ENCODE measurements at regions not wholly inside any gene's neighbourhood (a gene's known extent, or its start where the extent isn't known, plus 50 kb on each side); places are given as distances from the start of the nearest gene placed in this dataset.

- H3K4me3 Mint-ChIP-seq = no peak overlapping the region
- H3K9me3 Mint-ChIP-seq = no peaks in the 10 kb centered on the region
Measured at GRCh38 chr20:20887593-20888265, 175.3 kb upstream of the RALGAPA2 start.

GRCh38 chr20:20881808-20882207 is 169.4 kb upstream of the RALGAPA2 start:
- intact Hi-C loops (cut with micrococcal nuclease) = no loop called here
- H3K27ac Mint-ChIP-seq = no peak overlapping the region
- peaks cover 4% of the 10 kb centered on the region for H3K27me3 Mint-ChIP-seq (ENCODE audit: insufficient read depth)
- no peaks in the 10 kb centered on the region for H3K4me1 Mint-ChIP-seq (ENCODE audit: low read depth)
- H3K4me3 Mint-ChIP-seq = no peak overlapping the region
- no peak for DNase-seq (ENCODE audit: low spot score)
- H3K36me3 Mint-ChIP-seq (ENCODE audit: low read depth) = no peaks in the 10 kb centered on the region
- no peaks in the 10 kb centered on the region for H3K9me3 Mint-ChIP-seq

More at GRCh38 chr20:20887593-20888265, 175.3 kb upstream of the RALGAPA2 start:
- no peaks in the 10 kb centered on the region for H3K36me3 Mint-ChIP-seq (ENCODE audit: low read depth)
- H3K27ac Mint-ChIP-seq = no peak overlapping the region
- no peaks in the 10 kb centered on the region for H3K4me1 Mint-ChIP-seq (ENCODE audit: low read depth)
- intact Hi-C loops (cut with micrococcal nuclease) = no loop called here
- peaks cover 6% of the 10 kb centered on the region for H3K27me3 Mint-ChIP-seq (ENCODE audit: insufficient read depth)
- no peak for DNase-seq (ENCODE audit: low spot score)

- Mint-ChIP-seq H3K36me3 (ENCODE audit: low read depth) (no peaks in the 10 kb centered on the region), H3K4me3 (no peak overlapping the region), H3K4me1 (ENCODE audit: low read depth) (no peaks in the 10 kb centered on the region), H3K27ac (no peak overlapping the region), H3K27me3 (ENCODE audit: insufficient read depth) (peaks cover 7% of the 10 kb centered on the region), H3K9me3 (no peaks in the 10 kb centered on the region)
- no peak for DNase-seq (ENCODE audit: low spot score)
- intact Hi-C loops (cut with micrococcal nuclease) = no loop called here
Measured at GRCh38 chr20:20877079-20877478, 164.6 kb upstream of the RALGAPA2 start.

DNA sequence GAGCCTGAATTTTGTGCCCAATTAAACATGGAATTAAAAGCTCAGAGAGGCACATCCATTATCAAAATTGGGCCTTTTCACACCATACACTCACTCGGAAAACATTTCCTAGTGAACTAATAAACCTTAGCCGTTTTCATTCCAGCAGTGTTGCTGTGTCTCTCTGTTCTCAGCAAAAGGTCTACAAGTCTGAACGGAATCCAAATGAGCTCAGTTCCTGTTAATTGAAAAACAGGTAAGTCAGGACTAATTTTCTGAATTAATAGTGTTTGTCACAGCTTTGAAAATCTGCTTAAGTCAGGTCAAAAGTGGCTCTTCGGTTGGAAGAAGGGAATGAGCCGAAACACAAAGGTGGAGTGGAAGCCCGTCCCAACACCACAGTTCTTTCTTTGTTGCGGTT is 163.3 kb upstream of the RALGAPA2 start:
- intact Hi-C loops (cut with micrococcal nuclease) = no loop called here
- H3K9me3 Mint-ChIP-seq = no peaks in the 10 kb centered on the region

DNA sequence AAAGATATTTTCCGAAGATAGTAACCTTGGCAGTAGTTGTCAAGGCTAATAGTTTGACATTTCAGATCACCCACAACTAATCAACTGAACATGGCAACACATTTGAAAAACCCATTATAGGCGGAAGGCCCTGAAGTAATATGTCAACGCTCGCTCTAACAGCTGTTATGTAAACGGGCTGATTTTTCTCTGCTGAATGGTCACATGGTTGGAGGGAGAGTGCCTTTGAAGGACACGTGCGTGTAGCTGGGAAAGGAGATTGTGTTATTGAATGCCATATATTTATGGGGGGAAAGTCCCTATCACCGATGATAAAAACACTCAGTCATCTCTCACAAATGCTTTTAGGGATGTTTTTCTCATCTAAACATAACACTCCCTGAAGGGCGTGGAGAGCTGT is 160.0 kb upstream of the RALGAPA2 start:
- peaks cover 5% of the 10 kb centered on the region for H3K27me3 Mint-ChIP-seq (ENCODE audit: insufficient read depth)
- intact Hi-C loops (cut with micrococcal nuclease) = no loop called here
- no peak overlapping the region for H3K4me3 Mint-ChIP-seq
- no peak for DNase-seq (ENCODE audit: low spot score)
- H3K27ac Mint-ChIP-seq = no peak overlapping the region
- H3K4me1 Mint-ChIP-seq (ENCODE audit: low read depth) = no peaks in the 10 kb centered on the region
- no peaks in the 10 kb centered on the region for H3K36me3 Mint-ChIP-seq (ENCODE audit: low read depth)
- no peaks in the 10 kb centered on the region for H3K9me3 Mint-ChIP-seq

More for the DNA sequence above, 163.3 kb upstream of the RALGAPA2 start:
- H3K27ac Mint-ChIP-seq = no peak overlapping the region
- no peak overlapping the region for H3K4me3 Mint-ChIP-seq
- H3K36me3 Mint-ChIP-seq (ENCODE audit: low read depth) = no peaks in the 10 kb centered on the region
- peaks cover 5% of the 10 kb centered on the region for H3K27me3 Mint-ChIP-seq (ENCODE audit: insufficient read depth)
- no peaks in the 10 kb centered on the region for H3K4me1 Mint-ChIP-seq (ENCODE audit: low read depth)
- DNase-seq (ENCODE audit: low spot score) = no peak

- Mint-ChIP-seq H3K36me3 (ENCODE audit: low read depth) (no peaks in the 10 kb centered on the region), H3K27me3 (ENCODE audit: insufficient read depth) (peaks cover 3% of the 10 kb centered on the region), H3K9me3 (no peaks in the 10 kb centered on the region), H3K4me3 (no peak overlapping the region), H3K27ac (no peak overlapping the region), H3K4me1 (ENCODE audit: low read depth) (no peaks in the 10 kb centered on the region)
- intact Hi-C loops (cut with micrococcal nuclease) = loop anchor here (10.0 kb wide), 1 partner anchor 526 kb away; the partner anchor contains the start of gene NKX2-4
- DNase-seq (ENCODE audit: low spot score) = no peak
Measured at GRCh38 chr20:20869161-20869775, 156.8 kb upstream of the RALGAPA2 start.

DNA sequence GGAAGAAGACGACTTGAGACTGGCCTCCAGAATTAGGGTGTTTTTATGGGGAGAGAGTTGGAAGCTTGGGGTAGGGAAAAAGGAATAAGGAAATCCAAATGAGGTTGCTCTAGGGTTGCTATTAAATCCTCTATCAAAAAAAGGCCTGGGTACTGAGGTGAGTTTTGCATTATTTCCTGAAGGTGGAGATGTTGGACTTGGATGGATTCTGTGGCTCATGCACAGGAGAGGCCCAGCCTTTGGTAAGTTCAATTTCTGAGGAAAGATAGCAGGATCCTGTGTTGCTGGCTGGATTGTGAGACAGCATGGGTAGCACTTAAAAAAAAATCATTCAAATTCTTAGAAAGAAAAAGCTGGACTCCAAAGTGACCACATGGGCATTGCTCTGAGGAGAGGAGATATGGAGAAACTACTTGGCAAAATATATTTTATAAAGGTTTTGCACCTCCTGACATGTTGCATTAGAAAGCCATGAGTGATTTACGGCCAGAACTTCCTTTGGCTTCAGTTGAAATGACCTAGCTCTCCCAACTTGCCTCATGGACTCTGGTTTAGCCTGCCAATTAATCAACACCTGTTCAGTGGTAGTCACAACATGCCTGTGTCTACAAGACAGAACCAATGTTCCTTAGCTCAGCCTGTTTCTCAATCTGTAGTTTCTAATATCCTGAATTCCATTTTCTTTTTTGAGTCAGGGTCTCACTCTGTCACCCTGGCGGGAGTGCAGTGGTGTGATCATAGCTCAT is 152.1 kb upstream of the RALGAPA2 start:
- Mint-ChIP-seq H3K9me3 (no peaks in the 10 kb centered on the region), H3K4me3 (no peak overlapping the region), H3K27ac (no peak overlapping the region), H3K36me3 (ENCODE audit: low read depth) (no peaks in the 10 kb centered on the region), H3K27me3 (ENCODE audit: insufficient read depth) (peaks cover 3% of the 10 kb centered on the region), H3K4me1 (ENCODE audit: low read depth) (no peaks in the 10 kb centered on the region)
- no peak for DNase-seq (ENCODE audit: low spot score)
- intact Hi-C loops (cut with micrococcal nuclease) = loop anchor here (5.0 to 10.0 kb wide), 2 partner anchors 238 to 530 kb away; partner anchors contain the start of gene NKX2-4

DNA sequence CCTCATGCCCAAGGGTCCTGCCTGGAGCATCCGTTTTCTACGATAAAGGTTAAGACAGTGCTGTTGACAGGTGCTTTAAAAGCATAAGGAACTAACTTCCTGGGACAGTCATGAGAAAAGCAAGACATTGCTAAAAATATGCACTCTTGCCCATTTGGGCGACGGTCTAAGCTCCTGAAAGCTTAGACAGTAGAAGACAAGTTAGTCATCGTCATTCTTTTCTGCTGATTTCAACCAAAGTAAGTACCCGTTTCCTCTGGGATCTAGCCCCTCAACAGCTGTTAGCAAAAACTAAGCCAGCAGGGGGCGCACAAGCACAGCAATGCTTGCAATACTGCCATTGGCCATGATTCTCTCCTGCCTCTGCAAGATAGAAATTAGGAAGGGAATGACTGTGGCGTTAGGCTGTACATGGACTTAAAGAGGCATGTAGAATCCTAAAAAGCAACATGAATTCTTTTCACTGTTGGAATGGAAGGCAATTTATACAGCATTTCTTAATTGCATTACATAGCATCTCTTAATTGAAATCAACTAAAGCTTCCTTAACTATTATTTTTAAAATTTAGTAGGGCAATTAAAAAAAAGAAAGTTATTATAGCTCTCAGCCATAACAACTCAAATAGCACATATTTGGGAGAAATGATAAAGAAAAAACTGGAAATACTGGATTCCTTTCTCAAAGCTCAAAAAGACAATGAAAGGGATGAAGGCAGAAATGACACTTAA is 147.8 kb upstream of the RALGAPA2 start:
- Mint-ChIP-seq H3K4me1 (ENCODE audit: low read depth) (no peaks in the 10 kb centered on the region), H3K27me3 (ENCODE audit: insufficient read depth) (peaks cover 4% of the 10 kb centered on the region), H3K27ac (no peak overlapping the region), H3K4me3 (no peak overlapping the region), H3K36me3 (ENCODE audit: low read depth) (no peaks in the 10 kb centered on the region), H3K9me3 (no peaks in the 10 kb centered on the region)
- intact Hi-C loops (cut with micrococcal nuclease) = loop anchor here (1.0 to 10.0 kb wide), 4 partner anchors 242 to 645 kb away; partner anchors contain the start of gene NKX2-4
- DNase-seq (ENCODE audit: low spot score) = peak; percentile 64

DNA sequence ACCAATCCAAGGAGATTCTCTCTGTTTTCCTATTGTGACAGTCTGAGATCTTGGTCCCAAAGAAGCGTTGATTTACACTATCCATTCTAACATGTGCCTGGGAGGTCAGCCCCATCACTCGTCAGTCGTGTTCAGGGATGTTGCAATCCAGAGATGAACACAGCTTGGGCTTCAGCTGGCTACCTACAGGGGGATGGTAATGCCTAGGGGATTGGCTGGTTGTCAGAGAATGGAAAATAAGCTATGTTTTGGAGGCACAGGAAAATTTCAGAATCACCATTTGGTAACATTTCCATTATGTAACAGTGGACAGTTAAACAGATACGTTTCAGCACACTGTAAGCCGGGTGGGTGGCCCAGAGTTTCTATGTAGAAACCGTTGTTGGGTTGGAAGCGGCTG is 147.1 kb upstream of the RALGAPA2 start:
- Mint-ChIP-seq H3K36me3 (ENCODE audit: low read depth) (no peaks in the 10 kb centered on the region), H3K9me3 (no peaks in the 10 kb centered on the region), H3K27me3 (ENCODE audit: insufficient read depth) (peaks cover 4% of the 10 kb centered on the region), H3K4me1 (ENCODE audit: low read depth) (no peaks in the 10 kb centered on the region), H3K4me3 (no peak overlapping the region), H3K27ac (no peak overlapping the region)
- no peak for DNase-seq (ENCODE audit: low spot score)
- intact Hi-C loops (cut with micrococcal nuclease) = no loop called here

- Mint-ChIP-seq H3K4me3 (no peak overlapping the region), H3K36me3 (ENCODE audit: low read depth) (no peaks in the 10 kb centered on the region), H3K27ac (no peak overlapping the region), H3K27me3 (ENCODE audit: insufficient read depth) (peaks cover 8% of the 10 kb centered on the region), H3K4me1 (ENCODE audit: low read depth) (no peaks in the 10 kb centered on the region), H3K9me3 (no peaks in the 10 kb centered on the region)
- no peak for DNase-seq (ENCODE audit: low spot score)
- intact Hi-C loops (cut with micrococcal nuclease) = no loop called here
Measured at GRCh38 chr20:20856956-20857355, 144.5 kb upstream of the RALGAPA2 start.

GRCh38 chr20:20856306-20856705 is 143.9 kb upstream of the RALGAPA2 start:
- H3K9me3 Mint-ChIP-seq = no peaks in the 10 kb centered on the region
- intact Hi-C loops (cut with micrococcal nuclease) = no loop called here

DNA sequence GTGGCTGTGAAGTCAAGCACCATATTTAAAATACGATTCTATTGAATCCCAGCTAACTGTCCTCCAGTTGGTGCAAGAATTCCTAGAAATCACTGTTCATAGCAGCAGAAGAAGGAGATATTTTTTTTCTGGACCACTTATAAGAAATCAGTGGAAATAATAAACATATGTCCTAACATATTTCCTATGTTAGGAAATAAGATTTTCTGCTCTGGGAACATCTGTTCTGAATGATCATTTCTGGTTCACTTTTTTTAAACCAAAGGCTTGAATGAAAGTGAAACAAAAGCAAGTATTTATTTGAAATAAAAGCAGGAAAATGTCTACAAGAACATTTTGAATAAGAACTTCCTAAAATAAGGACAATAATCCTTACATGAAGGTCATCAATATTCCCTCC is 138.9 kb upstream of the RALGAPA2 start:
- H3K27me3 Mint-ChIP-seq (ENCODE audit: insufficient read depth) = peaks cover 14% of the 10 kb centered on the region
- intact Hi-C loops (cut with micrococcal nuclease) = no loop called here

More at GRCh38 chr20:20856306-20856705, 143.9 kb upstream of the RALGAPA2 start:
- no peak for DNase-seq (ENCODE audit: low spot score)
- H3K27ac Mint-ChIP-seq = no peak overlapping the region
- H3K27me3 Mint-ChIP-seq (ENCODE audit: insufficient read depth) = peaks cover 8% of the 10 kb centered on the region
- no peaks in the 10 kb centered on the region for H3K36me3 Mint-ChIP-seq (ENCODE audit: low read depth)
- H3K4me1 Mint-ChIP-seq (ENCODE audit: low read depth) = no peaks in the 10 kb centered on the region
- H3K4me3 Mint-ChIP-seq = no peak overlapping the region

More for the DNA sequence above, 138.9 kb upstream of the RALGAPA2 start:
- H3K4me3 Mint-ChIP-seq = no peak overlapping the region
- no peaks in the 10 kb centered on the region for H3K9me3 Mint-ChIP-seq
- no peaks in the 10 kb centered on the region for H3K4me1 Mint-ChIP-seq (ENCODE audit: low read depth)
- no peak overlapping the region for H3K27ac Mint-ChIP-seq
- DNase-seq (ENCODE audit: low spot score) = no peak
- no peaks in the 10 kb centered on the region for H3K36me3 Mint-ChIP-seq (ENCODE audit: low read depth)

Measured in activated T-helper 1 cell treated with anti-CD3 and anti-CD28 coated beads, Interleukin-12 subunit alpha, Interleukin-12 subunit beta, Interleukin-2, Interleukin-4 antibody, amounts not matched to agents 30 ng/mL and 10 ng/mL and 1 ng/mL, durations not matched to agents 14 hours and 24 hours and 36 hours (primary cell).